ES-I3 (cell line): ENCODE measurements at regions not wholly inside any gene's neighbourhood (a gene's known extent, or its start where the extent isn't known, plus 50 kb on each side); places are given as distances from the start of the nearest gene placed in this dataset.

Experiments
- H3K36me3 ChIP-seq: 2 replicates; pipeline ENCODE4 v1.6.1; 2013; ENCODE audit warnings: mild to moderate bottlenecking, low read length, control low read depth, moderate library complexity; ENCODE audit not compliant: insufficient read depth
- H3K4me1 ChIP-seq: 2 replicates; pipeline ENCODE4 v1.6.1; 2013; ENCODE audit warnings: mild to moderate bottlenecking, control low read depth, low read length; ENCODE audit not compliant: insufficient read depth
- H3K9ac ChIP-seq: 2 replicates; pipeline ENCODE4 v1.6.1; 2013; ENCODE audit warnings: low read depth, mild to moderate bottlenecking, low read length, moderate library complexity
- H3K9me3 ChIP-seq: 2 replicates; pipeline ENCODE4 v1.6.1; 2013; ENCODE audit warnings: mild to moderate bottlenecking, low read length, moderate library complexity; ENCODE audit not compliant: control insufficient read depth, insufficient read depth

DNA sequence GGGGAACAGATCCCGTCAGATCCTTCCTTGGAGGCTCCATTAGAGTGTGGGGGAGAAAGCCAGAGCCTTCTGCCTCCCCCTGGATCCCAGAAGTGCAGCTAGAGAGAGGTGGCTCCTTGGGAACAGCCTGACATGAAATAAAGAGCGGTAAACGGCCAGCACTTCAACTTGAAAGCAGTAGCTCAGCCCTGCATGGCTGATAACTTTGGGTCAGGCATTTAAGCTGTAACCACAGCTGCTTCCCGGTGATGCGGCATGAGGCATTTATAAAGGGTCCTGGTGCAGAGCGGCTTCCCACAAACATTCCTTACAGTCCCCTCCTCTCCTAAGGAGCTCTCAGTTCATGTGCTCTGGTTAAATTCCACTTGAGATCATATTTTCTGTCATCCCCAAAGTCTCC is 960.3 kb downstream of the VRK1 start:
- H3K4me1 ChIP-seq: peaks cover 11% of the 10 kb centered on the region; the same call in 1 of the 2 replicates
- no peak overlapping the region for H3K9ac ChIP-seq
- no peaks in the 10 kb centered on the region for H3K36me3 ChIP-seq
- H3K9me3 ChIP-seq: no peaks in the 10 kb centered on the region

- Histone ChIP-seq H3K36me3 (no peaks in the 10 kb centered on the region), H3K9ac (no peak overlapping the region), H3K9me3 (no peaks in the 10 kb centered on the region), H3K4me1 (peaks cover 7% of the 10 kb centered on the region; the same call in 1 of the 2 replicates)
These were observed 962.9 kb downstream of the VRK1 start for GRCh38 chr14:97760050-97760449.

DNA sequence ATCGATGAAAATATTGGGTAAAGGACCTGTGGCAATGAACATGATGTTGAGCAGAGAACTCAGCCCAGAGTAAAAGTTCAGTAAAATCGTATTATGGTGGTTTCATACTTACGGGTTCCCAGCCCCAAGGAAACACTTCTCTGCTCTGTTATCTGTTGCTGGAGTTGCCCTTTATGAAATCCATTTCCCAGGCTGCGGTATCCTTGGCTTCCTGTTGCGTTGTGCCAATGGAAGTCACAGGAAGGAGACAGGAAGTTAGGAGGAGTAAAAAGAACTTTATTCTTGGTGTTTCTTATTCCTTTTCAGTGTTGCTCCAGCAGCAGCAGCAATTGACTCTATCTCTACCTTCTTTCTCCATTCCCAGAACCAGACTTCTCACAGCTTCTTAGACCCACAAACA is 965.2 kb downstream of the VRK1 start:
- Histone ChIP-seq H3K9me3 (no peaks in the 10 kb centered on the region), H3K9ac (no peak overlapping the region), H3K36me3 (no peaks in the 10 kb centered on the region), H3K4me1 (peaks cover 7% of the 10 kb centered on the region; the same call in 1 of the 2 replicates)

DNA sequence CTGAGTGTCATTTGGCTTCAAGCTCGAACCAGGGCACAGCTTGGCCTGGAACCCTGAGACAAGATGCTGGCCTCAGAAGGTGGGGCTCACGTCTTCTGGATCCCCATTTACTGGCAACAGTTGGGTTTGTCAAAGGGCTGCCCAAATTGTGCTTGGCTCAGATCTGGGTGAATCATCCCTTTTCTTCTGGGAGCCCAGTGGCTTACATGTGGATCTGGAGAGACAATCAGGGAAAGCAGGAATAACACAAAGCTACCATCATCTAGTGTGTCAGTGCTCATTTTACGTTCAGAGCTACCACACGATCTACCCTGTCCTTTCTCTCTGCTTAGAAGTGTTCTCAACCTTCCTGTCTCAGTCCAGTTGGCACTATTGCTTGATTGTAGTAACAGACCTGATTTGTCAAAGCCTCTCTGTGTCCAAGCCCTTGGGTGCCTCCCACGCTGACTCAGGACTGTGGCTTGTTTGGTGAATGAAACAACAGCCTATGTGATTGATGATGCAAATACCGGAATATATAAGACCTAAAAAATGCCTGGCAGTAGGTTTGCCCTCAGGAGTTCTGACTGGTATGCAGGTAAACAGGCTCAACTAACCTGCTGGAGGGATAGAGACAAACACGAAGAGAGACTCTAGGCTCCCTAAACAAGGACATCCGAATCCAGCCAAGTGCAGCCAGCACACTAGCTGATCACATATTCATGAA is 974.3 kb downstream of the VRK1 start:
- Histone ChIP-seq H3K9me3 (no peaks in the 10 kb centered on the region), H3K36me3 (no peaks in the 10 kb centered on the region), H3K4me1 (no peaks in the 10 kb centered on the region), H3K9ac (no peak overlapping the region)

DNA sequence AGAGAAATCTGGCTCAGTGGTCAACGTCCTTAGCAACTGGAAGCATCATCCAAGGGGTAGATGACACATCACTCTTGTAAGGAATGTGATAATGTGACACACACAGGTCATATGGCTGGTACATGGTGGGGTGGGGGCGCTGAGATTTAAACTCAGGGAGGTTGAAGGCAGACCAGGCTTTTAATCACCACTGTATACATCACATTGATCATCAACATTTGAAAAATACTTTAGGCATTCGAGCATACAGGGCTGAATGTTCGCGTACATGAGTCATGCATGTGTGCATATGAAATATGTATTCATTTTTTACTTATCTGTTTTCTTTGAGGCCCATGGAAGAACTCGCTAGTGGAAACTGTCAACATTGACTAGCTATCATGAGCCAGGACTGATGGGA is 976.4 kb downstream of the VRK1 start:
- H3K9ac ChIP-seq: no peak overlapping the region
- no peaks in the 10 kb centered on the region for H3K4me1 ChIP-seq
- H3K36me3 ChIP-seq: no peaks in the 10 kb centered on the region
- H3K9me3 ChIP-seq: no peaks in the 10 kb centered on the region

DNA sequence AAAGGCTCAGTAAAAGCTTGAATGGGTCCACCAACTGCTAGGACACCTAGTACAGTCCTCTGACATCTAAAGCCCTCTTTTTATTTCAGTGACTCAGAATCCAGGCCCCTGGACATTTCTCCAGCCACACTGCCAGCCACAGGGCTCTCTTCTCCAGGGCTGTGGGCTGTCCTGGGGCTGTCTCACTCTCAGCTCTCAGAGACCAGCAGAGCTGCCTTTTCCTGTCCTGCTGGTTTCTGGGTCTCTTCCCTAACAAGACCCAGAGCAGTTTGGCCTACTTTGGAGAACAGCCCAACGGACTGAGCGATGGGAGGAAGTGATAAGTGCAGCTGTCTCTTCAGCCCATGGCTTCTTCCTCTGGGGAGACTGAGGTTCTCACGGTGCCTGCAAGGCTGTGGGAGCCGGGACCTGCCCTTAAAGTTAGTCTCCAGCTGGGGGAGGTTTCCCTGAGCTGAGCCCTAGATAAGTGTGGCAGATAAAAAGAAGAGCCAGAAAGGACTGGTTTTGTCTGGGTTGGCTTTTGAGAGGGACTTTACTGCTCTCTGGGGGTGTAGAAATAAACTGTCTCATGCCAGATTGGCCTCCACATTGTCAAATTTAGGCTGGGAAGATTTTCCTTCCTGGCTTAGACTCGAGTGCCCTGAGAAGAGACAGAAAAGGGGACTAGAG is 979.8 kb downstream of the VRK1 start:
- H3K36me3 ChIP-seq: no peaks in the 10 kb centered on the region
- H3K9ac ChIP-seq: no peak overlapping the region
- H3K9me3 ChIP-seq: no peaks in the 10 kb centered on the region
- no peaks in the 10 kb centered on the region for H3K4me1 ChIP-seq

DNA sequence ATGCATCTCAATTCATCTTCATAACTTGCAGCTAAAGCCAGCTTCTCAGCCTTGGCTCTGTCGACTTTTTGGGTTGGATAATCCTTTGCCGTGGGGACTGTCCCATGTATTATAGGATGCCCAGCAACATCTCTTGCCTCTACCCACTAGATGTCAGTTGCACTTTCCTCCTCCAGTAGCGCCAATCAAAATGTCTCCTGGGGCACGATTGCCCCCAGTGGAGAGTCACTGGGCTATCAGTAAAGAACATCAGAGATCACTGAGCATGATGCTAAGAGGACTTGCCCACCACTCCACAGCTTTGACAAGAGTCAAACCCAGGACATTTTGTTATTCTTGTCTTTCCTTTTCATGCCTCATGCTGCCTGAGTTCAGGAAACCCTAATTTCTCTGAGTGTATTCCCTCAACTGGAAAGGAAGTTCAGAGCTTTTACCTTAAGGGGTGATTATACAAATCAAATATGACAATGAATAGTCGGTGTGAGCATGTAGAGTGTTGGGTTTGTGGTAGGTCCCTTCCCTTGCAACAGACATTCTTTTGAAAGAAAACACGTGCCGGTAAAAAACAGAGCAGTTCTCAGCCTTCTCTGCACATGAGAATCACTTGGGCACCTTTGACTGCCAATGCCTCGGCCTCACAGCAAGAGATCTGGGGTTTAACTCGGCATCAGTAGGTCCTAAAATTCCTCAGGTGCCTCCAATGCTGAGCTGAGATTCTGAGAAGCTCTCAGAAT is 980.6 kb downstream of the VRK1 start:
- Histone ChIP-seq H3K36me3 (no peaks in the 10 kb centered on the region), H3K4me1 (no peaks in the 10 kb centered on the region), H3K9ac (no peak overlapping the region), H3K9me3 (no peaks in the 10 kb centered on the region)

GRCh38 chr14:97779140-97779539 is 982.0 kb downstream of the VRK1 start:
- no peak overlapping the region for H3K9ac ChIP-seq
- no peaks in the 10 kb centered on the region for H3K4me1 ChIP-seq
- no peaks in the 10 kb centered on the region for H3K9me3 ChIP-seq
- no peaks in the 10 kb centered on the region for H3K36me3 ChIP-seq

GRCh38 chr14:97780804-97781203 is 983.6 kb downstream of the VRK1 start:
- H3K9ac ChIP-seq: no peak overlapping the region
- H3K36me3 ChIP-seq: no peaks in the 10 kb centered on the region
- no peaks in the 10 kb centered on the region for H3K9me3 ChIP-seq
- H3K4me1 ChIP-seq: no peaks in the 10 kb centered on the region

DNA sequence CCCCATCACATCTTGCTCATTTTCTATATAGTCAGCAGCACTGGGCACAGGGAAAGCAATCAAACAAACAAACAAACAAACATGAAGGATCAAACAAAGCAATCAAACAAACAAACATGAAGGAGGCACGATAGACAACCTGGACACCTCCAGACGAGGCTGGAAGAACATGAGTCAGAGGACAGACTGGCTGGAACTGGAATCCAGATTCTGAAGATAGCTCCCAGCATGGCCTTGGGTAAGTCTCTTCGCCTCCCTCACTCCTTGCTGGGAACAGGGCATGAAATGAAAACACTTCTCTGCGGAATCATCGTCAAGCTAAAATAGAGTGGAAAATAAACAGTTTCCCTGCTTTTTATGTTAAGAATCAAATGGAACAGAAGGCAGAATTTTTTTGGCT is 984.8 kb downstream of the VRK1 start:
- Histone ChIP-seq H3K9ac (no peak overlapping the region), H3K4me1 (no peaks in the 10 kb centered on the region), H3K9me3 (no peaks in the 10 kb centered on the region), H3K36me3 (no peaks in the 10 kb centered on the region)

DNA sequence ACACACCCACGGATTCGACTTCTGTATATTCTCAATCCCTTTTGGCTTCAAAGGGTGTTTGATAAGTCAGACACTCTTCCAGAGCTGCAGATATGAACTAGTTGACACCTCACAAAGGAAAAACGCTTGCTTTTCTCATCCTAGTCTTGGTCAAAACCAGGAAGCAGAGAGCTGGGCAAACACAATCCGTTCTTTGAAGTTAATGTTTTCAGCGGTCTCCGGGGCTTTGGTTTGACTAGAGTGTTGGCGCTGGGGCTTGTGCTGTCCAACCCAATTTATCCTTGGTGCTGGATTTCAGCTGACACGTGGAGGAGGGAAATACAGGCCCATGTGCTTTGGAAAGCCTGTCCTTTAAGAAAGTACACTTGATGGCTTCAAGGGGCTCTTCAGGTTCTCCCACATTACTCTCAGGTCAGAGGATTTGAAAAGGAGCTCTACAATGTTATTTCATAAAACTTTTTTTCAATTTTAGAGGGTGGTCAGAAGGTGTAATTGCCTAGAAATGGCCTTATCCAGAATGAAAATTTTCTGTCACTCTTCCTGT is 985.8 kb downstream of the VRK1 start:
- H3K4me1 ChIP-seq: no peaks in the 10 kb centered on the region
- no peak overlapping the region for H3K9ac ChIP-seq
- H3K9me3 ChIP-seq: no peaks in the 10 kb centered on the region
- no peaks in the 10 kb centered on the region for H3K36me3 ChIP-seq

GRCh38 chr14:97785495-97785894 is 988.3 kb downstream of the VRK1 start:
- Histone ChIP-seq H3K36me3 (no peaks in the 10 kb centered on the region), H3K9me3 (no peaks in the 10 kb centered on the region), H3K9ac (no peak overlapping the region), H3K4me1 (no peaks in the 10 kb centered on the region)

DNA sequence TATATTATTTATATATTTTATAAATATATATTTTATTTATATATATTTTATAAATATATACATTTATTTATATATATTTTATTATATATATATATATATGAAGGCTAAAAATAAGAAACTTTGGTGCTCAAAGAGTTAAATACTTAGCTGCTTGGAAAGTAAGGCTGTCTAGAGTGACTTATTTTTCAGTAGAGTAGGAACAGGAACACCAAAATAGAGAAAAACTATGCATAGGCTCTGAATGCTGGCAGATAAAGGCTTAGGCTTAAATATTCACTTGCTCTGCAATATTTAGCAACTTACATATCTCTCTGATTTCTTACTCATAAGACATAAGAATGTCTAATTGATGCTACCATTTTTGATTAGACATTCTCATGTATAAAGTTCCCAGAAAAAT is 991.2 kb downstream of the VRK1 start:
- H3K9ac ChIP-seq: no peak overlapping the region
- H3K4me1 ChIP-seq: no peaks in the 10 kb centered on the region
- no peaks in the 10 kb centered on the region for H3K36me3 ChIP-seq
- H3K9me3 ChIP-seq: no peaks in the 10 kb centered on the region

DNA sequence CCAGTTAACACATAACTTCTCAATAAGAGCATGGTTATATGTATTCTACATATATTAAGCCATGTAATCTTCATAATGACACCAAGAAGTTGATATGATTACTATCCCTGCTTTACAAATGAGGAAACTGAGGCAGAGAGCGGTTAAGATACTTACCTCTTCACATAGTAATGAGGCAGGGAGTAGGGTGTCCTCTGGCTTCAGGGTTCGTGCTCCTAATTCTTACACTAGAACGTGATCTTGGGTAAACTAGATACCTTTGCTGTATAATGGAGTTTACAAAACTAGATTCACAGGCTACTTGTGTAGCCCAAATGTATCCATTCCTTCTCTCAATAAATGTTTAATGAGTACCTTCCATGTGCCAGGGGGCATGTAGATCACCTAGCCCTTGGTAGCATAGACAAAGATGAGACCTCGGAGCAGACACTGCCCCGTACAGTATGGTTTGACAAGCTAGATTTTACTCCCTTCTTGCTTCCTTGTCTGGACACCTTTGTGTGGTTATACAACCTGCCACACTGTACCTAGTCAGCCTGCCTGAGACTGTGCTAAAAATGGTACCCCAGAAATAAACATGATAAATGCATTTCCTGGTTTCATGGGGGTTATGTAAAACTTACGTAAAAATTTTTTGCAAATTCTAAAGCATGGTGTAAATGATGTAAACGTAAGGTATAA is 991.8 kb downstream of the VRK1 start:
- Histone ChIP-seq H3K36me3 (no peaks in the 10 kb centered on the region), H3K4me1 (no peaks in the 10 kb centered on the region), H3K9ac (no peak overlapping the region), H3K9me3 (no peaks in the 10 kb centered on the region)
